ENCODE measurements at regions not wholly inside any gene's neighbourhood (a gene's known extent, or its start where the extent isn't known, plus 50 kb on each side); places are given as distances from the start of the nearest gene placed in this dataset.
"Not testable (repeated sequence)": the region's sequence is repeated elsewhere in the genome, so short reads cannot be mapped to it uniquely, and the experiment has no call there.

DNA sequence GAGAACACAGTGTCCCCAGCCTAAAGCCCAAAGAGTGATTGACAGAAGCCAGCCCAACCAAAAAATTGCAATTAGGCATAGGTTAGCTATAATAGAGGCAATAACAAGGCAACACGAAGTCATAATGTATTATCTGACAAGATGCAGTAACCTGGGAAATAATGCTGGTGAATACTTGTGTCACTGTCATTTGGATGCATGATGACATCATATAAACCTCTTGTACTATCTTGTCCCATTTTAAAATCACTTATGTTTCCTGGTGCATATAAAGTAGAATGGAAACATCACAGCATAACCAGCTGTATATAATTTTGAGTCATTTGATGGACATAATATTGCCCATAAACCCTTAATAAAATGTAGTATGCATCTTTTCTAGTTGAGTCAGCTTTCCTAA, 1138.3 kb upstream of the LRRTM3 start:
- no peak for DNase-seq (ENCODE audit: low read depth)

DNA sequence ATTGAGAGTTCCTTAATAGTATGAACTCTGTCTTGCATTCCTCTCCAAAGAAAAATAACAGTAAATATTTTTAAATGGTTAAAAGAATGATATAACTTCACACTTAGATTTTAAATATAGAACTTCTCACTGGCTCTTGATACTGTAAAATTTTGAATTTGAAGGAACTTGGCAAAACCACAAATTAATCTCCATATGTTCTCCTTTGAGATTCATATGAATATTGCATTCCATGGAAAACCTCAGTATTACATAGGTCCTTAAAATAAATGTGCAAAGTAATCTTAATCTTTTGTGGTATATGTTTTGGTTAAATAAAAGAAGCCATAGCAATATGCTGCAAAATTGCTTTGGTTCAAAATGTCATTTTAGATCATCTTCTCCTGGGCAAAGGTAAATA, 1137.6 kb upstream of the LRRTM3 start:
- no peak for DNase-seq (ENCODE audit: low read depth)

DNA sequence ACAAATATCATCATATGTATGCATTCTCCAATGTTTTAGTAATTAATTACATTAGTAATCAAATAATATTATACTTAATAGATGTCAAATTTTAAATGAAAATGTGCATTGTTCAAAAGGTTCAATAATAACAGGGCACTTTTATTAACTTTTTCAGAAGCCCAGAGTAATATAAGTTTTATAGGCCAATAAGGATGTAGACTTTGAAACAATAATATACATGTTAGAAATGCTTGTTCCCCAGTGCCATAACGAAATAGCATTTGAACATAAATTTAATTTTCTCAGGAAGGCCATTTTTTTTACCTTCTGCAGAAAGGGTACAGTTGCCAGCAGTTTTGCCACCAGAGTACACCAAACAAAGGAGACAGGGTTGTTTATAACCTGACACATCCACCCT, 1133.9 kb upstream of the LRRTM3 start:
- no peak for DNase-seq (ENCODE audit: low read depth)

DNA sequence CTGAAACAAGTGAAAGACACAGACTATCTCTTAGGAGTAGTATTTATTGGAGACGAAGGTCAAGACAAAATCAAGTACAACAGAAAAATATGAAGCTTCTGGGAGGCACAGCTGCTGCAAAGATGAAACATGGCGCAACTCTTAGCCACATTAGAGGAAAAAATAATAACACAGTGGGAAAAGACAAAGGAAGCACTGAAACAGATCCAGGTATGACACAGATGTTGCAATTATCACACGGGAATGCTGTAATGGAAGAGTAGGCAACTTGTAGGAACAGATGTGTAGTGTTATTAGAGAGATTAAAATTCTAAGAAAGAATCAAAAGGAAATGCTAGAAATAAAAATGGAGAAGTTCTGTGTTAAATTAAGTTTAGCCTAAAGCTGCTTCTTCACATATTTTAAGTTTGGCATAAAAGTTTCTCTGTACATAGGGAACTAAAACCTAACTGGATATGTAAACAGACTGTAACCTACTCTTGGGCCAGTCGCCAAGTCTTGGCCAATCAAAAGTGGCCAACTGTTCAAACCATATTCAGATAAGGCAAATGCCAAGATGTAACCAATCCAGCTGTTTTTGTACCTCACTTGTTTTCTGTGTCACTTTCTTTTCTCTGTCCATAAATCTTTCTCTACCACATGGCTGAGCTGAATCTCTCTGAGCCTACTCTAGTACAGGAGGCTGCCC, 1132.0 kb upstream of the LRRTM3 start:
- DNase-seq (ENCODE audit: low read depth), result no peak

DNA sequence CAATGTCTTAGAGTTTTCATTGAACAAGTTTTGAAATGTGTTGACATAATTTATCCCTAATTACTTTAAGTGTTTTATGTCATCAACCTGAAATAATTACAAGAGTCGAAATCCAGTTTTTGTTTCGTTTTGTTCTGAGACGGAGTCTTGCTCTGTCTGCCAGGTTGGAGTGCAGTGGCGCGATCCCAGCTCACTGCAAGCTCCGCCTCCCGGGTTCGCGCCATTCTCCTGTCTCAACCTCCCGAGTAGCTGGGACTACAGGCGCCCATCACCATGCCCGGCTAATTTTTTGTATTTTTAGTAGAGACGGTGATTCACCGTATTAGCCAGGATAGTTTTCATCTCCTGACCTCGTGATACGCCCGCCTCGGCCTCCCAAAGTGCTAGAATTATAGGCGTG, 1131.0 kb upstream of the LRRTM3 start:
- not testable (repeated sequence) for DNase-seq (ENCODE audit: low read depth)

DNA sequence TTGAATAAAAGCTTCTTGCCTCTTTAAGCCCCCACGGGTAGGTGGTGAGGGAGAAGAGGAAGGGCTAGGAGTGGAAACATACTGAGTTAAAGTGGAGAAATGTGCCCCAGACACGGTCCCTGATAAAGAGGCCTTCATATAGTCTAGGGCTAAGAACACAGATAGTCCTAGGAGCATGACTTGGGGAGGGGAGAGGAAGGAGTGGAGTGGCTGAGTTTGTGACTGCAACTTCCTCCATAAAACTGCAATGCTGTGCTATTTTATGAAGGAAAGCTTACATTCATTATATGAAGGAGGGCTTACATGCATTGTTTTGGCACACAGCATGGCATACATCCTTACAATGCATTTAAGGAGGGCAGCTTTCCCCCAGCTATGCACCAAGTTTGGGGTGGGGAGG, 1129.4 kb upstream of the LRRTM3 start:
- no peak for DNase-seq (ENCODE audit: low read depth)

DNA sequence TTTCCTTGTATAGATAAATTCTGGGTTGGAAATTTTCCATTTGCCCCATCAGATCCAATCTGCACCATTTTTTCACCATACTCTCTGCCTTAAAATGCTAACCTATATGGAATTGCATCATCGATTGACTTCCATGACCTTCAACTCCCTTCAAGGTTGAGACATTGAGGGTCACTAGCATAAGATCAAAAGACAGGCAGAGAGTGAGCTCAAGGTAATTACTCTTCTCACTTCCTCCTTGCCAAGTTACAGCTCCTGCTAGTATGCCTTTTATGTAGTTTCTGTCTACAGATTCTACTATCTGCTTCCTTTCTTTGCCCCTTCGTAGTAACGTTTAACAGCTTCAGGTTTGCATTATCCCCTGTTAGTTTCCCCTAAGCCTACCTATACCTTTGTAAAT, 1127.7 kb upstream of the LRRTM3 start:
- no peak for DNase-seq (ENCODE audit: low read depth)

DNA sequence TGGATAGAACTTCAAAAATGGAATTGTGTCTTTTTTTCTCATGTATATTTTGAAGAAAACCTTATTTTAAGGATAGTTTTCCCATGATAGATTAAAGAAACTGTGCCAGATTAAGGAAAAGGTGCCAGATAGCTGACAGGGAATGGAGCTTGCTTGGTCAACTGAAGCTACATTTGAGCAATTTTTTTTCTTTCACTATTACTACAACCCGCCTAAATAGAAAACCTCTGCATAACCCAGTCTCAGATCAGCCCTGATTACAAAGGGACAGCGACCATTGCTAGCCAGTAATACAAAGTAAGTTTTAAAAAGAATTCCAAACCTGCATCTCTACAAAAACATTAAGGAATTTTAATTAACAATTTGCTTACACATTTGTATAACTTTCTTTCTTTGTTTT, 1123.4 kb upstream of the LRRTM3 start:
- no peak for DNase-seq (ENCODE audit: low read depth)

DNA sequence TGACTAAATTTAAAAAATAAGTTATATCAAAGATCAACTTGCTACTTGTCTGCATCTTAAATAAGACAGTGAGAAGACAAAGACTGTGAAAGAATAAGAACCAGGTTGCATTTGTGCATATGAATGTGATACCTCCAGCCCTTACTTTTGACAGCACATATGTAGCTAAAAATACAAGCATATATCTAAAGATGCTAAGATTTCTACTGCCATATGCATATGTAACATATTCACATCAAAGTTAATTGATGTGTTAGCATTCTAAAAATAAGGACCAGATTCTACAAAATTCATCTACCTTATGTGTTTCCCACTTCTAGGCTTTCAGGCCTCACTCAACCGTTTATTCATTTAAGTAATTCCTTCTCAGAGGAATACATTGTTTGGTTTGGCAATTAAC, 1120.3 kb upstream of the LRRTM3 start:
- no peak for DNase-seq (ENCODE audit: low read depth)

DNA sequence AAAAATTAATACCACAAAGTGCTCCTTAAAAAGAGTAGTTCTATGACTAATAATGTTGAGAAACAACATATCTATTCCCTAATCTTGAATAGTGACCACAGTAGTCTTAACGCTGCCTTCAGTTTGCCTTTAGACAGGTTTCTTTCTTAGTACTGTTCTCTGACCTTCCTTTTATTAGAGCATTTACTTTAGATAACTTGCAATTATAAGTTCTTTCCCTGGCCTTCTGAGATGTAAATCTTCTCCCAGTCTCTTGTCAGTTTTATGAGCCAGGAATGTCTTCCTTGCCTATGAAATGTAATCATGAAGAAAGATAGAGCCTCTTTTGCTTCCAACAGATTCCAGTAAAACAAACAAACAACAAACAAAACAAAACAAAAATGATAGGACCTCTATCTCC, 1119.8 kb upstream of the LRRTM3 start:
- DNase-seq (ENCODE audit: low read depth), result no peak

DNA sequence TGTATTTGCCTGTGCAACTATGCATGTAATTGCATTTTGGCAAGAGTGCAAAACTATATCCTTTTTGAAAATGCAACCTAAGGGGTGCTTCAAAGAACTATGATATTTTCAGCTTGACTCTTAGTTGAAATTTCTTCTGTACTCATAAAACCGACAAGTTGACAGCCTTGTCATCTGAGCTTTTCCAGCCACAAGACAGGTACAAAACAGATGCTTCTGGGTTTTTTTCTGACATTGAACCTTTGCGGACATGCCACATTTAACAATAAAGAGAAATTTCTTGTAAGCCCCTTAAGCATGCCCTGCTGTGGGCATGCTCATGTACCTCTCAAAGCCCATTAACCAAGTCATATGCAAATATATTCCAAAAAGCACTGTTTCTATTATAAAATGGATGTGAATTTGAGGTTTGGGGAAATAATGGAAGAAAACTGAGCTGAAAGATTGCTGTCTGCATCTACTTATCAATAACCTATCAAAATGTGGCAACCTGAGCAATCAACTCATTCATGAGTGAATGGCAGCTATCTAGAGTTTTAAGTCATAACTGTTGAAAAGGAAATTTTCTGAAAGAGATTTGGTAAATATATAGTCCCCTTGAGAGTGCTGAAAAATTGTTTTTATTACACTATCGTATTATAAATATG, 1117.0 kb upstream of the LRRTM3 start:
- DNase-seq (ENCODE audit: low read depth), result no peak

DNA sequence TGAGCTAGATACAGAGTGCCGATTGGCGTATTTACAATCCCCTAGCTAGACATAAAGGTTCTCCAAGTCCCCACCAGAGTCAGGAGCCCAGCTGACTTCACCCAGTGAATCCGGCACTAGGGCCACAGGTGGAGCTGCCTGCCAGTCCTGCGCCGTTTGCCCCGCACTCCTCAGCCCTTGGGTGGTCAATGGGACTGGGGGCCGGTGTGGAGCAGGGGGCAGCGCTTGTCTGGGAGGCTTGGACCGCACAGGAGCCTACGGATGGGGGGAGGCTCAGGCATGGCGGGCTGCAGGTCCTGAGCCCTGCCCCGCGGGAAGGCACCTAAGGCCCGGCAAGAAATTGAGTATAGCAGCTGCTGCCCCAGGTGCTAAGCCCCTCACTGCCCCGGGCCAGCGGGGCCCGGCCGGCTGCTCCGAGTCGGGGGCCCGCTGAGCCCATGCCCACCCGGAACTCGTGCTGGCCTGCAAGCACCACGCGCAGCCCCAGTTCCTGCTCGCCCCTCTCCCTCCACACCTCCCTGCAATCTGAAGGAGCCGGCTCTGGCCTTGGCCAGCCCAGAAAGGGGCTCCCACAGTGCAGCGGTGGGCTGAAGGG, 1113.8 kb upstream of the LRRTM3 start:
- DNase-seq (ENCODE audit: low read depth), result no peak

DNA sequence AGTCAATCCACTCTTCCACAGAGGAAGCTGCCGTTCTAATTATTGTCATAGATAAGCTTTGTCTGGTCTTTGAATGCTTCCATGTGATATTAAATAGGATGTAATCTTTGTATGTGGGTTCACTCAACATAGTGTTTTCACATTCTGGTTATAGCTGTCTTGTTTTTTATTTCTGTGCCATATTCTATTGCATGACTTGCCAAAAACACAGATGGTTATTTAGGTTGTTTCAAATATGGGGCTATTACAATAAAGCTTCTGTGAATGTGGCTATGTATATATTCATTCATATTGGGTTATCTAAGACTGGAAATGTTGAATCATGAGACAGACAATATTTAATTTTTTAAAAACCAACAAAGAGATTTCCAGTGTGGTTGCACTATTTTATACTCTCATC, 1109.3 kb upstream of the LRRTM3 start:
- no peak for DNase-seq (ENCODE audit: low read depth)

DNA sequence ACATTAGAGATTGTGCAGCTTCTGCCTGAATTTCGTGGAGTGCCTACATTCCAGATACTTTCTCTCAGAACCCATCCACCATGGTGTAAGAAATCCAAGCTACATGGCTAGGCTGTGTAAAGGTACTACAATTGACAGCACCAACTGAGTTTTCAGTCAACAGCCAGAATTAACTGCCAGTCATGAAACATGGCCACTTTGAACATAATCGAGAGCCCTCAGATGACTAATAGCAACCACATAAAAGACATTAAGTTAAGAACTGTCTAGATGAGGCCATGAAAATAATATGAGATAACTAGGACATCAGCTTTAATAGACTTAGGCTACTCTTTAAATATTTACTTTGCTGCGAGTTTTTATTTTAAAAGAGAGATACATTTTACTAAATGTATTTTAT, 1106.8 kb upstream of the LRRTM3 start:
- no peak for DNase-seq (ENCODE audit: low read depth)

DNA sequence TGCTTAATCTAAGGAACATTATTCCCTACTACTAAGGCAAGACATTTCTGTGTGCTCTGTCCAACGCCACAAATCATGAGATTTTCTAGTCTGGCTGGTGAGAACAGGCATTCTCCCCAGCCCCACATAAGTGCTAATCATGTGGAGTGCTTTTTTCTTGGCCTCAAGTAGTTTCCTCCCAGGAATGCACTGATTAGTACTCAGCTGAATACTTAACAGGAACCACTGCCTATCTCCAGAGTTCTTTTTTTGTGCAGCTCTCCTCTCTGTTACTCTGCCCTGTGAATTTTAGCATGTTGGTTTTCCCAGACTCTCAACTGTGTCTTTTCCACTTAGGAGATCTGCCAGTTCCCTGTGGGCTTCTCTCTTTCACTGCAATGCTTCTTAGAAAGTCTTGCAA, 1098.5 kb upstream of the LRRTM3 start:
- DNase-seq (ENCODE audit: low read depth), result no peak

DNA sequence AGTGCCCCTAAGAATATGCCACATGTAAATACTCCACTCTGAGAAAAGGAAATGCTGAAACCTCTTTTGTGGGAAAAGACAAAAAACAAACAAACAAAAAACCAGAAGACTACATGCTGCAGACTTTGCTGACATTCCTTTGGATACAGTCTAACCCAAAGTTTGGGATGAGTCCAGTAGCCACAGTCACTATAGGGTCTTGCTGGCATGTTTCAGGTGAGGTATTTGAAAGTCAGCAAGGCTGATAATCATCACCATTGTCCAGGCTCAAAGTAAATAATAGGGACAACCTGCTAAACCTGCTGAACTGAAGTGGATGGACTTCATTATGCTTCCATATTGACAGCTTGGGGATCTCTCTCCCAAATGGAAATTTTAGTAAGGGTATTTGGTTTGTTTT, 1087.0 kb upstream of the LRRTM3 start:
- no peak for DNase-seq (ENCODE audit: low read depth)

DNA sequence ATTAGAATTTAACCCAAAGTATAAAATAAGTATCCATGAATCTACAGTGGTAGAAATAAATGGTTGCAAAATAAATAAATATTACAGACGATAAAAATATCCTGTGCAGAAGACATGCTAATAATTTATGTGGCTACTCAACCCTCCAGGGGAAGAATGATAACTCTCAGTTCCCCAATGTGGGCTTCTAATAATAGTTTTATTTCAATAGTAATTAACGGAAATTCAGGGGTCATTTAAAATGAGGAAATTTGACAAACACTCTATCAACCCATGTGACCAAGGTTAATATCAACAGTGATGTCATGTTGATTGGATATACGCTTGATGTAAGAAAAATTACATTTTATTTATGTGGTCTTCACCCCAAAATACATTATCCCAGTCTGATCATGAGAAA, 1082.6 kb upstream of the LRRTM3 start:
- no peak for DNase-seq (ENCODE audit: low read depth)

DNA sequence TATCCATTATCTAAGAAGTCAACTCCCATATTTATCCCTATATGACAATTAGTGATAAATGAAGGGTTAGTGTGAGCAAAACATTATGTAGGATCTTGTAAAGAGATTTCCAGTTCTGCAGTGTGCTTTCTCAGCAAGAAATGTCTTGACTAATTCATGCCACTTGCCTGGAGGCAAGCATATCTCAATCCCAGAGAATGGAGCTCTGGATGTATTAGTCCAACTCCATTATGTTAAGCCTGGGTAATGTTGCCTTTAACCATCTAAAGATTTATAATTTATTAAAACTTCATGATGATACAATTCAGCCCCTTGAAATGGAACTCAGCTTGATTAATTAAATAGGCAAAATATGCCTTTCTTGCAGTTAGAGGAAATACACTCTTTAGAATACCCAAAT, 1079.9 kb upstream of the LRRTM3 start:
- no peak for DNase-seq (ENCODE audit: low read depth)

DNA sequence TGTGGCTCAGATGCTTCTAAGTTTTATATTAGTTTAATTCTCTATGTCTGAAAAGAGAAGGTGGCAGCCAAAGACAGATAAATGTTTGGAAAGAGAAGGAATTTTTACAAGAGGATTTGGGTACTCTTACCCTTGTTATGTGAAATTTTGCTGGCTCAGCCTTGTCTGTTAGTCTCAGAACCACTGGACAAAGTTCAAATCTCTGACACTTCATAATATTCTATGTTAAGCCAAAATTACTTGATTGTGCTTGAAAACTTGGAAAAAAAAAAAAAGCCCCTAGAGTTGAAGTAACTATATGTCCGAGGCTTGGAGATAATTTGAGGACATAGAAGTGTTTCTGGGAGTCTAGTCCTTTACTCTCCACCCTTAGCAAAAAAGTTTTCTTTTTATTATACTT, 1079.3 kb upstream of the LRRTM3 start:
- DNase-seq (ENCODE audit: low read depth), result no peak

DNA sequence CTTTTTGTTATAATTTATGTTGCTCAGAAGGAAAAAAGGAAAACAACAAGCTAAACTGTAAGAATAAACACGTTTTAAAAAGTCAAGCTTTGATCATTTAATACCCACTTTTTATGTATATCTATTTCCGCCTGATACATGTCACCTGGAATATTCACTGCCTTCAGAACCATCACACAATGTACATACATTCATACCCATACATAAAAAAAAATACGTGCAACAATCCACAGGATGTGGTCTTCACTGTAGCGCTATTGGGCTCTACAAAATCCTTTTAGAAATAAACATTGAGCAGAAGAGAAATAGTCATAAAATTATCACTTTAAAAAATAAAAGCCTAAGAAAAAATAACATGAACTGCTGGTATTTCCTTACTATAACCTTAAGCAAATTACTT, 1078.9 kb upstream of the LRRTM3 start:
- no peak for DNase-seq (ENCODE audit: low read depth)

DNA sequence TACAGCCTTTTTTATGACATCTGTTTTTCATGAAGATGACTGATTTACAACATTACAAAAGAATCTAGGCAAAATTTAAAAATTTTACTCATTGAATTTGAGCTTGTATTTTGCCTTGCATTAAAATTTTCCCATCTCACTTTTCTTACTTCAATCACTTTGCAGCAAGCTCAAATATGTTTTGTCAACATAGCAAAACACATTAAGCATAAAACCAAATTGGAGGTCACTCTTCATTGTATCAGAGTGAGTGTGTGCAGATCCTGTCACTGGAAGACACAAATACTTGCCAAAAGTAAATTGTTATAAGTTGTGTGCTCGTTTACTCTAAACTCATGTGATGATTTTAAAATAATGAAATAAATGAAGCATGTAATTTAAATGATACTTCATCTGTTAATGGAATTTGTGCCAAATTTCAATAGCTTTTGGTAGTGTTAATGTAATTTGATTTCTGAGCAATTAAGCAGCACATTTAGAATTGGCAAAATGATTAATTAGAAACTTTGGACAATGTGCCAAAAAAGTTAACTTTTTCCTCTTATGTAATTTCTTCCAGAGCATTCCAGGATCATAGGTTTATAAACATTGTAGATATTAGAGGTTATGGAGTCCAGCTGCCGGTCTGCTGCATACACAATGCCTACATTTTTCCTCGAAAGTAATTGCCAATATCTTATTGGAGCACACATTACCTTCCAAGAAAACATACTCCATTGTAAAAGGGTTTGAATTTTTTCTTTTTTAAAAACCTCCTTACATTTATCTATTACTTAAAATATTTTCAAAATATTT, 1078.2 kb upstream of the LRRTM3 start:
- no peak for DNase-seq (ENCODE audit: low read depth)

DNA sequence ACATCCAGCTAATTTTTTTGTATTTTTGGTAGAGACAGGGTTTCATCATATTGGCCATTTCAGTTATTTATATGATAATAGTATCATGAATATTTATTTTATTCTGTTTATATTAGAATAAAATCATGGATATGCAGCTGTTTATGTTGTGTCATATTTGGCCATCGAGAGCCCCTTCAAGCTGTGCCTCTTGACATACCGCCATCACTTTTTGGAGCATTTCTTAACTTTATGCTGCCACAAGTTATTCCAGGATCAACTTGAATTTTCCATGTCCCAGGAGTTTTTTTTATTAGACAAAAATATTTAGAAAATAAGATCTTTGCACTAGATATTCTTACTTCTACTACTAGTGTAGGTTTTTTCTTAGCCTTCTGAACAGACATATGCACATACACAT, 1067.0 kb upstream of the LRRTM3 start:
- no peak for DNase-seq (ENCODE audit: low read depth)

DNA sequence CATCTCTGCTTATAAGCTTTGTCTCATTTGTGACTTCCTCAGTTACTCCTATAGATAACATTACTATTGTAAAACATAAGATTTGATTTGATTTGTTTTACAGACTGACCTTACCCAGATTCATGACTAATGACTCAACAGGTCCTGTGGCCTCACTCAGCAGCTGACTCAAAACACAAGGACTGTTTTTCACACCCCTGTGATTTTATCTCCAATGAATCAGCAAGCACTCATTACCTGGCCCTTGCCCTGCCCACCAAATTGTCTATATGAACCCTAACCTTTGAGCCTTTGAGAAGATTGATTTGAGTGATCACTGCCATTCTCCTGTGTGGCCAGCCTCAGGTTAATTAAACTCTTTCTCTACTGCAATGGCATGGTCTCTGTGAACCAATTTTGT, 1064.6 kb upstream of the LRRTM3 start:
- no peak for DNase-seq (ENCODE audit: low read depth)

Measured in fibroblast of gingiva (primary cell).